ENCODE measurements at regions not wholly inside any gene's neighbourhood (a gene's known extent, or its start where the extent isn't known, plus 50 kb on each side); places are given as distances from the start of the nearest gene placed in this dataset.
A peak's percentile ranks its signal among the peaks of the same experiment; 100 is the strongest.

- POLR2A ChIA-PET: no interaction called here
- no peaks in the 10 kb centered on the region for H3K36me3 ChIP-seq (ENCODE audit: control insufficient read depth in 4 of 4, insufficient read depth in 4 of 4, low read length in 3 of 4)
- CTCF ChIA-PET: interaction anchor here (0.6 kb wide), 1 partner anchor 181 kb away, joined by 3 read pairs; no protein-coding TSS in a partner anchor
These were observed 186.2 kb downstream of the KIT start for GRCh38 chr4:54843946-54844345.

DNA sequence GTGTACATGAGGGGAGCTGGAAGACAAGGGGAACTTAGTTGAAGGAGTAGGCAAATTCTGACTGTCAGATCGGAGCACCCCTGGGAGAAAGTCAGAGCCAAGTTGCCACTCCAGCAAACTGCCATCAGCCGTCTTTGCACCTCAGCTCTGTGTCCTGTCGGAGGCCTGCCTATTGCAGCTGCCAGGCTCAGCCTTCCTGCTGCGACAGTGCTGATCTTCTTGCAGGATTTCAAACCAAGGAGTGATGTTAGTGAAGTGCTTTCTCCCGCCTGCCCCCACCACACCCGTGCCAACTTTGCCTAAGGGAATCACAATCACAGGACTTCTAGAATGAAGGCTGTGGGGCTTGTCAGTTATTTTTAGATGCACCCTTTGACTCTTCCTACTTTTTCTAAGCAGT lies 185.3 kb downstream of the KIT start:
- H3K27ac ChIP-seq (ENCODE audit: insufficient read depth in 1 of 2, low read depth in 1 of 2, low read length in 2 of 2, poor library complexity in 1 of 2, severe bottlenecking in 2 of 2): no peak overlapping the region
- no peaks in the 10 kb centered on the region for H3K36me3 ChIP-seq (ENCODE audit: control insufficient read depth in 4 of 4, insufficient read depth in 4 of 4, low read length in 3 of 4)
- ChIA-PET CTCF (no interaction called here), POLR2A (no interaction called here)
- WGBS (ENCODE audit: insufficient coverage): 94% methylated on average over 5 of the region's 6 CpGs
- H3K4me1 ChIP-seq (ENCODE audit: control extremely low read depth in 1 of 4, control insufficient read depth in 4 of 4, insufficient read depth in 4 of 4, low read length in 3 of 4): peaks cover 0 to 25% (median 17%) of the 10 kb centered on the region in 4 experiments
- H3K27me3 ChIP-seq (replicated peaks in 2 of 5; ENCODE audit: control insufficient read depth in 4 of 5, insufficient read depth in 5 of 5, low read length in 4 of 5): no peaks in the 10 kb centered on the region
- H3K4me3 ChIP-seq (ENCODE audit: control insufficient read depth in 1 of 7, extremely low read depth in 1 of 7, insufficient read depth in 4 of 7, low read depth in 2 of 7, low read length in 6 of 7): no peak overlapping the region
- DNase-seq: no peak
- H3K9me3 ChIP-seq (ENCODE audit: control extremely low read depth in 1 of 5, control insufficient read depth in 4 of 5, insufficient read depth in 2 of 5, low read depth in 1 of 5, low read length in 4 of 5): no peaks in the 10 kb centered on the region

More at GRCh38 chr4:54843946-54844345, 186.2 kb downstream of the KIT start:
- no peaks in the 10 kb centered on the region for H3K27me3 ChIP-seq (replicated peaks in 2 of 5; ENCODE audit: control insufficient read depth in 4 of 5, insufficient read depth in 5 of 5, low read length in 4 of 5)
- 96% methylated on average over 3 of the region's 3 CpGs for WGBS (ENCODE audit: insufficient coverage)
- peaks cover 0 to 25% (median 17%) of the 10 kb centered on the region in 4 experiments for H3K4me1 ChIP-seq (ENCODE audit: control extremely low read depth in 1 of 4, control insufficient read depth in 4 of 4, insufficient read depth in 4 of 4, low read length in 3 of 4)
- H3K4me3 ChIP-seq (ENCODE audit: control insufficient read depth in 1 of 7, extremely low read depth in 1 of 7, insufficient read depth in 4 of 7, low read depth in 2 of 7, low read length in 6 of 7): no peak overlapping the region
- DNase-seq: no peak
- no peak overlapping the region for H3K27ac ChIP-seq (ENCODE audit: insufficient read depth in 1 of 2, low read depth in 1 of 2, low read length in 2 of 2, poor library complexity in 1 of 2, severe bottlenecking in 2 of 2)
- no peaks in the 10 kb centered on the region for H3K9me3 ChIP-seq (ENCODE audit: control extremely low read depth in 1 of 5, control insufficient read depth in 4 of 5, insufficient read depth in 2 of 5, low read depth in 1 of 5, low read length in 4 of 5)

GRCh38 chr4:54842656-54843055 lies 184.9 kb downstream of the KIT start:
- H3K27me3 ChIP-seq (replicated peaks in 2 of 5; ENCODE audit: control insufficient read depth in 4 of 5, insufficient read depth in 5 of 5, low read length in 4 of 5): no peaks in the 10 kb centered on the region
- no peak overlapping the region for H3K27ac ChIP-seq (ENCODE audit: insufficient read depth in 1 of 2, low read depth in 1 of 2, low read length in 2 of 2, poor library complexity in 1 of 2, severe bottlenecking in 2 of 2)
- H3K36me3 ChIP-seq (ENCODE audit: control insufficient read depth in 4 of 4, insufficient read depth in 4 of 4, low read length in 3 of 4): no peaks in the 10 kb centered on the region
- ChIA-PET POLR2A (no interaction called here), CTCF (interaction anchor here (0.9 to 1.4 kb wide), 7 partner anchors 15 to 520 kb away, joined by 3 to 5 read pairs (median 4); no protein-coding TSS in a partner anchor)
- DNase-seq: no peak
- H3K4me3 ChIP-seq (ENCODE audit: control insufficient read depth in 1 of 7, extremely low read depth in 1 of 7, insufficient read depth in 4 of 7, low read depth in 2 of 7, low read length in 6 of 7): no peak overlapping the region
- H3K4me1 ChIP-seq (ENCODE audit: control extremely low read depth in 1 of 4, control insufficient read depth in 4 of 4, insufficient read depth in 4 of 4, low read length in 3 of 4): peaks cover 0 to 27% (median 17%) of the 10 kb centered on the region in 4 experiments
- WGBS (ENCODE audit: insufficient coverage): 97% methylated on average over 5 of the region's 5 CpGs
- no peaks in the 10 kb centered on the region for H3K9me3 ChIP-seq (ENCODE audit: control extremely low read depth in 1 of 5, control insufficient read depth in 4 of 5, insufficient read depth in 2 of 5, low read depth in 1 of 5, low read length in 4 of 5)

DNA sequence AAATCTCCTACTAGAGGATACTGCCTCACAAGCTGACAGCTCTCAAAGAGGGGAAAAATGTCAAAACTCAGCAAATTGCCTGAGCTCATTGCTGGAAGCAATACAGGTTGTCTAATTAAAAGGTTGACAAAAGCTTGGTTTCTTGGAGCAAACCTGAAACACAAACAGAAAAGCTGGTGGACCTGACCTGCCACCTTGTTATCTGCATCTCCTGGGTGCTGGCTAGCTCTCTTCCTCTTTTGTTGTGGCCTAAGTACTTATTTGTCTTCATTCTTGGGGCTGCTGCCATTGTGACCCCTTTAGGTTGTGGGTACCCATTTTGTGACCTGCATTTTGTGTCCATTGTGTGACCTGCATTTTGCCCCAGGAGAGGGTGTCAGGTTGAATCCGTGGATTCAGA lies 184.5 kb downstream of the KIT start:
- 100% methylated on average over 1 of the region's 1 CpG for WGBS (ENCODE audit: insufficient coverage)

DNA sequence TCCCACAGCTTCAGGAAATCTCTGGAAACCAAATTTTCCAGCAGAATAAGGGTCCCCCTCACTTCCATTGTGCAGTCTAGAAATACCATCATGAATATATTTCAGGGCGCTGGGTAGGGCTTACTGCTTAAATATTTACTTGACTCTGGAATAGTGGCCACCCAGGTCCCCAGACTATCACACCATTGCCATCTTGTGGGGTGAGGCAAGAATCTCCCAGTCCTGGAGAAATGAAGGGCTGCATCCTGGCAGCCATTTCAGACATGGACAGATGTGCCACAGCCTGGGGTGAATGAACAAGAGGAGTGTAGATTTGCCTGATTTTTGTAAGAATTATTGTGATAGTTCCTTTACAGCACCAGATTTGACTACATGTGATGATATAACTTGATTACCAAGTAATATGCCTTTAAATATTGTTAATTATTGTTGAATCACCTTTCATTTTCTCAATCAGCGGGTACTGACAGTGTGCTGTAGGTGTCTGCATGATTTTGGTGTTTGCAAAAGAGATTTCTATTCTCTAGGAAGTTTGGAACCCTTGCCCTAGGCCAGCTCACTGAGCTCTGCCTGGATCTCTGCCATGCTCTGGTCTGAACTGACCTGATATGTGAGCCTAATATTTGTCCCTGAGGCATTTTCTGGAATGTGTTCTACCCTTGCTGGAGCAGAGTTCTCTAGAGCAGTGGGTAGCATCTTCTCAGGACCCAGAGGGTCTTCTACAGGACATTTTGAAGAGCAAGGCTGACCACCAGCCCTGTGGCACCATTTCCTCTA lies 183.4 kb downstream of the KIT start:
- POLR2A ChIA-PET: no interaction called here

More for the DNA sequence above, 184.5 kb downstream of the KIT start:
- CTCF ChIA-PET: interaction anchor here (0.9 to 2.3 kb wide), 11 partner anchors 8 to 519 kb away, joined by 3 to 8 read pairs (median 4); no protein-coding TSS in a partner anchor
- Histone ChIP-seq H3K27me3 (replicated peaks in 2 of 5; ENCODE audit: control insufficient read depth in 4 of 5, insufficient read depth in 5 of 5, low read length in 4 of 5) (no peaks in the 10 kb centered on the region), H3K4me3 (ENCODE audit: control insufficient read depth in 1 of 7, extremely low read depth in 1 of 7, insufficient read depth in 4 of 7, low read depth in 2 of 7, low read length in 6 of 7) (no peak overlapping the region), H3K27ac (ENCODE audit: insufficient read depth in 1 of 2, low read depth in 1 of 2, low read length in 2 of 2, poor library complexity in 1 of 2, severe bottlenecking in 2 of 2) (no peak overlapping the region), H3K4me1 (ENCODE audit: control extremely low read depth in 1 of 4, control insufficient read depth in 4 of 4, insufficient read depth in 4 of 4, low read length in 3 of 4) (peaks cover 0 to 29% (median 17%) of the 10 kb centered on the region in 4 experiments), H3K9me3 (ENCODE audit: control extremely low read depth in 1 of 5, control insufficient read depth in 4 of 5, insufficient read depth in 2 of 5, low read depth in 1 of 5, low read length in 4 of 5) (no peaks in the 10 kb centered on the region), H3K36me3 (ENCODE audit: control insufficient read depth in 4 of 4, insufficient read depth in 4 of 4, low read length in 3 of 4) (no peaks in the 10 kb centered on the region)
- POLR2A ChIA-PET: no interaction called here
- peak in 2 of 3 donors; percentile 17 to 46 for DNase-seq

GRCh38 chr4:54840430-54840829 lies 182.7 kb downstream of the KIT start:
- peak in 2 of 3 donors; percentile 19 to 54 for DNase-seq
- 0% methylated on average over 1 of the region's 2 CpGs for WGBS (ENCODE audit: insufficient coverage)
- Histone ChIP-seq H3K4me1 (ENCODE audit: control extremely low read depth in 1 of 4, control insufficient read depth in 4 of 4, insufficient read depth in 4 of 4, low read length in 3 of 4) (peaks cover 0 to 29% (median 17%) of the 10 kb centered on the region in 4 experiments), H3K4me3 (ENCODE audit: control insufficient read depth in 1 of 7, extremely low read depth in 1 of 7, insufficient read depth in 4 of 7, low read depth in 2 of 7, low read length in 6 of 7) (peak overlapping the region in 1 of 7 experiments; percentile 19), H3K27me3 (replicated peaks in 2 of 5; ENCODE audit: control insufficient read depth in 4 of 5, insufficient read depth in 5 of 5, low read length in 4 of 5) (no peaks in the 10 kb centered on the region), H3K9me3 (ENCODE audit: control extremely low read depth in 1 of 5, control insufficient read depth in 4 of 5, insufficient read depth in 2 of 5, low read depth in 1 of 5, low read length in 4 of 5) (no peaks in the 10 kb centered on the region), H3K27ac (ENCODE audit: insufficient read depth in 1 of 2, low read depth in 1 of 2, low read length in 2 of 2, poor library complexity in 1 of 2, severe bottlenecking in 2 of 2) (no peak overlapping the region), H3K36me3 (ENCODE audit: control insufficient read depth in 4 of 4, insufficient read depth in 4 of 4, low read length in 3 of 4) (no peaks in the 10 kb centered on the region)
- ChIA-PET POLR2A (interaction anchor here (0.6 kb wide), 1 partner anchor 157 kb away, joined by 3 read pairs; no protein-coding TSS in a partner anchor), CTCF (interaction anchor here (0.9 to 2.3 kb wide), 16 partner anchors 9 to 520 kb away, joined by 3 to 8 read pairs (median 4); no protein-coding TSS in a partner anchor)

More for the DNA sequence above, 183.4 kb downstream of the KIT start:
- no peaks in the 10 kb centered on the region for H3K36me3 ChIP-seq (ENCODE audit: control insufficient read depth in 4 of 4, insufficient read depth in 4 of 4, low read length in 3 of 4)
- no peak overlapping the region for H3K27ac ChIP-seq (ENCODE audit: insufficient read depth in 1 of 2, low read depth in 1 of 2, low read length in 2 of 2, poor library complexity in 1 of 2, severe bottlenecking in 2 of 2)
- peak; percentile 74 to 86 (median 86) for DNase-seq
- peaks cover 0 to 29% (median 17%) of the 10 kb centered on the region in 4 experiments for H3K4me1 ChIP-seq (ENCODE audit: control extremely low read depth in 1 of 4, control insufficient read depth in 4 of 4, insufficient read depth in 4 of 4, low read length in 3 of 4)
- peak overlapping the region in 1 of 7 experiments; percentile 19 for H3K4me3 ChIP-seq (ENCODE audit: control insufficient read depth in 1 of 7, extremely low read depth in 1 of 7, insufficient read depth in 4 of 7, low read depth in 2 of 7, low read length in 6 of 7)
- H3K27me3 ChIP-seq (replicated peaks in 2 of 5; ENCODE audit: control insufficient read depth in 4 of 5, insufficient read depth in 5 of 5, low read length in 4 of 5): no peaks in the 10 kb centered on the region
- CTCF ChIA-PET: interaction anchor here (0.8 to 2.3 kb wide), 22 partner anchors 9 to 521 kb away, joined by 3 to 8 read pairs (median 4); no protein-coding TSS in a partner anchor
- 50% methylated on average over 1 of the region's 2 CpGs for WGBS (ENCODE audit: insufficient coverage)
- H3K9me3 ChIP-seq (ENCODE audit: control extremely low read depth in 1 of 5, control insufficient read depth in 4 of 5, insufficient read depth in 2 of 5, low read depth in 1 of 5, low read length in 4 of 5): no peaks in the 10 kb centered on the region

GRCh38 chr4:54838301-54838700 lies 180.5 kb downstream of the KIT start:
- CTCF ChIA-PET: interaction anchor here (0.9 to 1.0 kb wide), 2 partner anchors 13 to 23 kb away, joined by 3 read pairs; no protein-coding TSS in a partner anchor
- DNase-seq: no peak
- Histone ChIP-seq H3K4me1 (ENCODE audit: control extremely low read depth in 1 of 4, control insufficient read depth in 4 of 4, insufficient read depth in 4 of 4, low read length in 3 of 4) (peaks cover 0 to 29% (median 17%) of the 10 kb centered on the region in 4 experiments), H3K9me3 (ENCODE audit: control extremely low read depth in 1 of 5, control insufficient read depth in 4 of 5, insufficient read depth in 2 of 5, low read depth in 1 of 5, low read length in 4 of 5) (peaks cover 0 to under 1% (median 0%) of the 10 kb centered on the region in 5 experiments), H3K27me3 (replicated peaks in 2 of 5; ENCODE audit: control insufficient read depth in 4 of 5, insufficient read depth in 5 of 5, low read length in 4 of 5) (no peaks in the 10 kb centered on the region), H3K4me3 (ENCODE audit: control insufficient read depth in 1 of 7, extremely low read depth in 1 of 7, insufficient read depth in 4 of 7, low read depth in 2 of 7, low read length in 6 of 7) (no peak overlapping the region), H3K36me3 (ENCODE audit: control insufficient read depth in 4 of 4, insufficient read depth in 4 of 4, low read length in 3 of 4) (no peaks in the 10 kb centered on the region), H3K27ac (ENCODE audit: insufficient read depth in 1 of 2, low read depth in 1 of 2, low read length in 2 of 2, poor library complexity in 1 of 2, severe bottlenecking in 2 of 2) (no peak overlapping the region)
- POLR2A ChIA-PET: no interaction called here
- no CpG with 5 or more reads among the region's 2 CpGs for WGBS (ENCODE audit: insufficient coverage)
